ENCODE measurements at regions not wholly inside any gene's neighbourhood (a gene's known extent, or its start where the extent isn't known, plus 50 kb on each side); places are given as distances from the start of the nearest gene placed in this dataset.
"Not testable (repeated sequence)": the region's sequence is repeated elsewhere in the genome, so short reads cannot be mapped to it uniquely, and the experiment has no call there.

DNA sequence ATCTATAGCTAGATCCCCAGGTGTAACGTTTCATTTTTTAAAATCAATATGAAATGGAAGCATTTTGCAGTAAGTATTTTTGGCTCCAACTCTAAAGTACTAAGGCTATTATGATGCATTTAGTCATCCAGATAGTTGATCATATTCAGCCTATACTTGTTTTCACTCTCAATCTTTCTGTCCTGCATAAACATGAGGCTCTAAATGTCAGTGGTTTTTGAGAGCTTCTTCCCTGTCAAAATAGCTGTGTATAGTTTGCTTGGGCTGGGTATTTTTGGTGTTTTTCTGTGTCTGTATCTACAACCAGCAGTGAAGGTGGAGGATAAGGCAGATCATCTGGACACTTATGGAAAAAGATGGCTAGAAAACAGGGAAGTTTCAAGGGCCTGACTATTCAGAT, 128.0 kb downstream of the LRRN1 start:
- DNase-seq (no peak), ATAC-seq (no peak)
- H3K9me3 ChIP-seq = no peaks in the 10 kb centered on the region
- no peaks in the 10 kb centered on the region for H3K27me3 ChIP-seq
- H3K36me3 ChIP-seq = no peaks in the 10 kb centered on the region
- no peak overlapping the region for H3K4me3 ChIP-seq
- no peak overlapping the region for H3K27ac ChIP-seq
- no peaks in the 10 kb centered on the region for H3K4me1 ChIP-seq
- TF ChIP-seq, protein P1, sequence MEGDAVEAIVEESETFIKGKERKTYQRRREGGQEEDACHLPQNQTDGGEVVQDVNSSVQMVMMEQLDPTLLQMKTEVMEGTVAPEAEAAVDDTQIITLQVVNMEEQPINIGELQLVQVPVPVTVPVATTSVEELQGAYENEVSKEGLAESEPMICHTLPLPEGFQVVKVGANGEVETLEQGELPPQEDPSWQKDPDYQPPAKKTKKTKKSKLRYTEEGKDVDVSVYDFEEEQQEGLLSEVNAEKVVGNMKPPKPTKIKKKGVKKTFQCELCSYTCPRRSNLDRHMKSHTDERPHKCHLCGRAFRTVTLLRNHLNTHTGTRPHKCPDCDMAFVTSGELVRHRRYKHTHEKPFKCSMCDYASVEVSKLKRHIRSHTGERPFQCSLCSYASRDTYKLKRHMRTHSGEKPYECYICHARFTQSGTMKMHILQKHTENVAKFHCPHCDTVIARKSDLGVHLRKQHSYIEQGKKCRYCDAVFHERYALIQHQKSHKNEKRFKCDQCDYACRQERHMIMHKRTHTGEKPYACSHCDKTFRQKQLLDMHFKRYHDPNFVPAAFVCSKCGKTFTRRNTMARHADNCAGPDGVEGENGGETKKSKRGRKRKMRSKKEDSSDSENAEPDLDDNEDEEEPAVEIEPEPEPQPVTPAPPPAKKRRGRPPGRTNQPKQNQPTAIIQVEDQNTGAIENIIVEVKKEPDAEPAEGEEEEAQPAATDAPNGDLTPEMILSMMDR (IDR thresholded peaks at IDR 0.05) = no peak
- intact Hi-C loops (cut with DNase I) = no loop called here

DNA sequence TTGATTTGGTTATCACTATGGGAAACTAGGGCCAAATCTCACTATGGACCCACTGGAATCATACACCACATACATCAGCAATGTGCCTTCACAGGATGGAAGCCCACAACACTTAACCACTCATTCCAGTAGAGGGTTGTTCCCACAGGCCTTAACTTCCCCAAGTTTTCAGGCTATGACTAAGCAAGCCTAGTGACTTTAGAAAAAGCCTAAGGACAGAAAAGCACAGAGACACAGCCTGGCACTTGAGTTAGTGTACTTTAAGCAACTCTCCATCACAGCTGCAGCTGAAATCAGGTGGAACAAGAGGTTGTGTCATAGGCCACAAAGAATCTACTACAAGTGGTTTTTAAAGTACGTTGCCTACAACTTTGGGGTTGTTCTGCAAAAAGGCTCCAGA, 128.7 kb downstream of the LRRN1 start:
- no peak for ATAC-seq
- no peak for DNase-seq

DNA sequence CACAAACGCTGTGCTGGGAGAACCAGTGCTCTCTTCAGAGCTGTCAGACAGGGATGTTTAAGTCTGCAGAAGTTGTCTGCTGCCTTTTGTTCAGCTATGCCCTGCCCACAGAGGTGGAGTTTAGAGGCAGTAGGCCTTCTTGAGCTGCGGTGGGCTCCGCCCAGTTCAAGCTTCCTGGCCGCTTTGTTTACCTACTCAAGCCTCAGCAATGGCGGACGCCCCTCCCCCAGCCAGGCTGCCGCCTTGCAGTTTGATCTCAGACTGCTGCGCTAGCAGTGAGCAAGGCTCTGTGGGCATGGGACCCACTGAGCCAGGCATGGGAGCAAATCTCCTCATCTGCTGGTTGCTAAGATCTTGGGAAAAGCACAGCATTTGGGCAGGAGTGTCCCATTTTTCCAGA, 142.1 kb downstream of the LRRN1 start:
- intact Hi-C loops (cut with DNase I); H3K36me3 ChIP-seq; DNase-seq; H3K4me1 ChIP-seq; H3K27ac ChIP-seq; H3K27me3 ChIP-seq; ATAC-seq; H3K4me3 ChIP-seq; H3K9me3 ChIP-seq: not testable (repeated sequence)

More for the DNA sequence above, 128.7 kb downstream of the LRRN1 start:
- Histone ChIP-seq H3K4me3 (no peak overlapping the region), H3K9me3 (no peaks in the 10 kb centered on the region), H3K4me1 (no peaks in the 10 kb centered on the region), H3K27ac (no peak overlapping the region), H3K36me3 (no peaks in the 10 kb centered on the region), H3K27me3 (no peaks in the 10 kb centered on the region)
- TF ChIP-seq, protein P1 (IDR thresholded peaks at IDR 0.05) = no peak
- intact Hi-C loops (cut with DNase I) = no loop called here

DNA sequence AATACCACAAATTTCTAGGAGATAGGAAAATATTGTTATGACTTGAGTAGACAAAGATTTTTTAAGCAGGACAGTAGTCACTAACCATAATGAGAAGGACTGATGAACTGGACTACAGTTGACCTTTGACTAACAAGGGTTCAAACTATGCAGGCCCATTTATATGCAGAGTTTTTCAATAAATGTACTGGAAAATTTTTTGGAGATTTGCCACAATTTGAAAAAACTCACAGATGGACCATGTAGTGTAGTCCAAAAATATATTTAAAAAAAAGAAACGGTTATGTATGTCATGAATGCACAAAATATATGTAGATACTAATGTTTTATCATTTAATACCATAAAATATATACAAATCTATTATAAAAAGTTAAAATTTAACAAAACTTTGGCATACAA, 151.8 kb downstream of the LRRN1 start:
- H3K9me3 ChIP-seq = no peaks in the 10 kb centered on the region
- TF ChIP-seq, protein P1 (IDR thresholded peaks at IDR 0.05) = no peak
- no peak for ATAC-seq
- intact Hi-C loops (cut with DNase I) = no loop called here
- no peaks in the 10 kb centered on the region for H3K36me3 ChIP-seq
- no peak for DNase-seq
- H3K4me1 ChIP-seq = no peaks in the 10 kb centered on the region
- H3K27ac ChIP-seq = no peak overlapping the region
- H3K27me3 ChIP-seq = no peaks in the 10 kb centered on the region
- no peak overlapping the region for H3K4me3 ChIP-seq

DNA sequence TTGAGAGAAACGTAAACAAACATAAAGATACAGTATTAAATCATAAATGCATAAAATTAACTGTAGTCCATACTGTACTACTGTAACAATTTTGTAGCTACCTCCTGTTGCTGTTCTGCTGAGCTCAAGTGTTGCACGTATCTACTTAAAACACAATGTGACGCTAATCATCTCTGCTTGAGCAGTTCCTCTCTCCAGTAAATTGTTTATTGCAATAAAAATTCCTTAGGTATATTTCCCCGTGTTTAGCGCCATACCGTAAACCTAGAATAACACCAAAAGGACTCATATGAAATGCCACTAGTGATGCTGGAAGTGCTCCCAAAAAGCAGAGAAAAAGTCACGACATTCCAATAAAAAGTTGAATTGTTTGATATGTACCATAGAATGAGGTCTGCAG, 152.3 kb downstream of the LRRN1 start:
- Histone ChIP-seq H3K4me3 (no peak overlapping the region), H3K27me3 (no peaks in the 10 kb centered on the region), H3K27ac (no peak overlapping the region), H3K4me1 (no peaks in the 10 kb centered on the region), H3K36me3 (no peaks in the 10 kb centered on the region), H3K9me3 (no peaks in the 10 kb centered on the region)
- ATAC-seq (no peak), DNase-seq (no peak)
- intact Hi-C loops (cut with DNase I) = no loop called here
- TF ChIP-seq, protein P1 (IDR thresholded peaks at IDR 0.05) = no peak

DNA sequence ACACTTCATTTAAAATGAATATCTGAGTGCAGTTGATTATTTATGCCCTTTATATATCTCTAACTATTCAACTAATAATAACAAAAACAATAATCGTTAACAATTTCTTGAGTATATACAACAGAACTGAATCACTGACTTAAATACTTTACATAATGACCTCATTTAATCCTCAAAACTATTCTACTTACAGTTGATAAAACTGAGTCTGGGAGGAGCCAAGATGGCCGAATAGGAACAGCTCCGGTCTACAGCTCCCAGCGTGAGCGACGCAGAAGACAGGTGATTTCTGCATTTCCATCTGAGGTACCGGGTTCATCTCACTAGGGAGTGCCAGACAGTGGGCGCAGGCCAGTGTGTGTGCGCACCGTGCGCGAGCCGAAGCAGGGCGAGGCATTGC, 163.6 kb downstream of the LRRN1 start:
- not testable (repeated sequence) for DNase-seq

DNA sequence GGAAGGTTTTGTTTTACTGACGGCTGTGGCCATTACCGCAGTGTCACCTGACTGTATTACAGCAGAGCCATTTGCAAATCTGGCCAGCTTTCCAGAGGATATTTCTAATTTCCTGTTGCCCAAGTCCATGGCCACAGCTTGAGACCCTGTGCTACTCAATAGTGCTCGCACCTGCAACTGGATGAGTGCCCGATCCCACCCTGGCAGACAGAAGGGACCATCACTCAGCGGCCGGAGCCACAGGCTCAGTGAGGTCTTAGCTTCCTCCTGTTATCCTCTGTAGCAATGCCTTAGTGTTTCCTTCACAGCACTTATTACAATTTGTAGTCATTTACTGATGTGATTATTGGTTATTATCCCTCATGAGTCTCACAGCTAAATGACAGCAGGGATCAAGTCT, 184.8 kb downstream of the LRRN1 start:
- Histone ChIP-seq H3K36me3 (no peaks in the 10 kb centered on the region), H3K9me3 (no peaks in the 10 kb centered on the region), H3K4me3 (no peak overlapping the region), H3K27me3 (no peaks in the 10 kb centered on the region), H3K27ac (no peak overlapping the region), H3K4me1 (no peaks in the 10 kb centered on the region)
- ATAC-seq (no peak), DNase-seq (no peak)
- TF ChIP-seq, protein P1 (IDR thresholded peaks at IDR 0.05) = no peak
- intact Hi-C loops (cut with DNase I) = no loop called here

More for the DNA sequence above, 163.6 kb downstream of the LRRN1 start:
- H3K36me3 ChIP-seq; H3K4me1 ChIP-seq; H3K27ac ChIP-seq; H3K27me3 ChIP-seq; intact Hi-C loops (cut with DNase I); H3K4me3 ChIP-seq; ATAC-seq; H3K9me3 ChIP-seq: not testable (repeated sequence)

Measured in upper lobe of right lung (tissue), 1 donor.